ENCODE measurements at regions not wholly inside any gene's neighbourhood (a gene's known extent, or its start where the extent isn't known, plus 50 kb on each side); places are given as distances from the start of the nearest gene placed in this dataset.

DNA sequence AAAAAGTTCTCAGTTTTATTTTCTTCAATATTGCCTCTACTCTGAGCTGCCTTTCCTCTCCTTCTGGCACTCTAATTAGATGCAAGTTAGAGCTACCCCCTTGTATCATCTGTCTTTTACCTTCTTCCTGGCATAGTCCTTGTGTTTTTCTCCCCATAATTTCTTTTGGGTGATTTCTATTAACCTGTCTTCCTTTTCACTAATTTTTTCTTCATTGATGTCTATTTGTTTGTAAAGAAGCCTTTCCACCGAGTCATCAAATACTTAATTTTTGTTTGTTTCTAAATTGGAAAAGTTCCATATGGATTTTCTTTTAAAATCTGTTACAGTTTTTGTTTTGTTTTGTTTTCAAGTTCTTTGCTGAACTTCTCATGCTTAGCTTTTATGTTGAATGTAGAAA, 558.1 kb downstream of the TBC1D22A start:
- no peak for DNase-seq
- no peak overlapping the region for H3K4me3 ChIP-seq
- no peaks in the 10 kb centered on the region for H3K4me1 ChIP-seq
- H3K36me3 ChIP-seq, result no peaks in the 10 kb centered on the region
- H3K27me3 ChIP-seq, result peaks cover 0 to 14% (median 5%) of the 10 kb centered on the region in 9 donors
- TF ChIP-seq, protein P1, sequence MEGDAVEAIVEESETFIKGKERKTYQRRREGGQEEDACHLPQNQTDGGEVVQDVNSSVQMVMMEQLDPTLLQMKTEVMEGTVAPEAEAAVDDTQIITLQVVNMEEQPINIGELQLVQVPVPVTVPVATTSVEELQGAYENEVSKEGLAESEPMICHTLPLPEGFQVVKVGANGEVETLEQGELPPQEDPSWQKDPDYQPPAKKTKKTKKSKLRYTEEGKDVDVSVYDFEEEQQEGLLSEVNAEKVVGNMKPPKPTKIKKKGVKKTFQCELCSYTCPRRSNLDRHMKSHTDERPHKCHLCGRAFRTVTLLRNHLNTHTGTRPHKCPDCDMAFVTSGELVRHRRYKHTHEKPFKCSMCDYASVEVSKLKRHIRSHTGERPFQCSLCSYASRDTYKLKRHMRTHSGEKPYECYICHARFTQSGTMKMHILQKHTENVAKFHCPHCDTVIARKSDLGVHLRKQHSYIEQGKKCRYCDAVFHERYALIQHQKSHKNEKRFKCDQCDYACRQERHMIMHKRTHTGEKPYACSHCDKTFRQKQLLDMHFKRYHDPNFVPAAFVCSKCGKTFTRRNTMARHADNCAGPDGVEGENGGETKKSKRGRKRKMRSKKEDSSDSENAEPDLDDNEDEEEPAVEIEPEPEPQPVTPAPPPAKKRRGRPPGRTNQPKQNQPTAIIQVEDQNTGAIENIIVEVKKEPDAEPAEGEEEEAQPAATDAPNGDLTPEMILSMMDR (IDR thresholded peaks at IDR 0.05), result no peak
- no peak for TF ChIP-seq POLR2A (IDR thresholded peaks at IDR 0.05)
- H3K27ac ChIP-seq, result no peak overlapping the region
- intact Hi-C loops (cut with DNase I), result no loop called here
- H3K9me3 ChIP-seq, result peaks cover 0 to 29% (median 17%) of the 10 kb centered on the region in 12 donors
- 60 to 78% (median 73%) methylated on average over 1 of the region's 1 CpG for WGBS, 4 donors
- no peak for ATAC-seq

DNA sequence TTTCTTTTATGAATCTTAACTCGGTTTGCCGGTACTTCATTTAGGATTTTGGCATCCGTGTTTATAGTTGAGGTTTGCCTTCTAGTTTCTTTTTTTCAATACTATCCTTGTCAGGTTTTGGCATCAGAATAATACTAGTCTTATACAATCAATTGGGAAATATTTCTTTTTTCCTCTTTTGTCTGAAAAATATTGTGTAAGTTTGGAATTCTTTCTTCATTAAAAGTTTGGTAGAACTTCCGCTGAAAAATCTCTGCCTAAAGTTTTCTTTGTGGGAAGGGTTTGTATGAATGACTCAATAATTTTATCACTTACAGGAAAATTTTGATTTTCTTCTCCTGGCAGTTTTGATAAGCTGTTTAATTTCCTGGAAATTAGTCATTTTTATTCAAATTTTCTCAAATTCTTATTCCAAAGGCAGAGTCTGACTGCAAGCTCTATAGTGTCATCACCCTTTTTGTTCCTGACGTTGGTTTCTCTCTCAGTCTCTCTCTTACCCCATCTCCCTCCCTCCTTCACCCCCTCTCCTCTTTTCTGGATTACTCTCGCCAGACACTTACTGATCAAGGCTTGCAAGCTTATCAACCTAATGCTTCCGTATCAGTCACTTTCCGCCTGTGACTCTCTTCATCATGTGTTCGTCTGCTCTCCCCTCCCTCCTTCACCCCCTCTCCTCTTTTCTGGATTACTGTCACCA, 555.7 kb downstream of the TBC1D22A start:
- WGBS, 4 donors, result 53 to 70% (median 64%) methylated on average over 9 of the region's 9 CpGs
- Histone ChIP-seq H3K9me3 (peaks cover 0 to 32% (median 18%) of the 10 kb centered on the region in 12 donors), H3K36me3 (no peaks in the 10 kb centered on the region), H3K27ac (no peak overlapping the region), H3K4me3 (no peak overlapping the region), H3K27me3 (peaks cover 0 to 14% (median under 1%) of the 10 kb centered on the region in 9 donors), H3K4me1 (no peaks in the 10 kb centered on the region)
- TF ChIP-seq POLR2A (IDR thresholded peaks at IDR 0.05), result no peak
- TF ChIP-seq, protein P1 (IDR thresholded peaks at IDR 0.05), result no peak
- DNase-seq (no peak), ATAC-seq (no peak)
- intact Hi-C loops (cut with DNase I), result no loop called here

DNA sequence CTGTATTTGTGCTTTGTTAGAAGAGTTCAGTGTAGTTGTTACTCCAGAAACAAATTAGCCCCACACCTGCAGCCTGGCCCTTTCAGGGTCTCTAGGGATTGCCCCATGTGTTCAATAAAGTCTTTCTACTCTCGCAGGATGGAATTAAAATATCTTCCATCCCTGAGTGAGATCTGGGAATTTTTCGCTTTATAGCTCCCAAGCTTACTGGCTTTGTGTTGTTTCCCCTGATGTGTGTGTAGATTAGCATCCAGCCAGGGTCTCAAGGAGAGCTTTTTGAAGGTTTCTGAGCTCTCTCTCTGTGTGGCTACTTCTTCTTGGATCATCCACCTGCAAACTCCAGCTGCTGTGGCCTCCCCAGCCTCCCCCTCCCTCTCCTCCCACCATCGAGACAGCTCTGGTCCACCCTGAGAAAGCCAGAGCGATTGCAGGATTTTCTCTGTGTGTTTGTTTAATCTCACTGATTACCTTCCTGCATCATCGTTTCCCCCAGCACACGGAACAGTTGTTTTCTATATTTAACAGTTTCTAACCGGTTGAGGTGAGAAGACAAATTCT, 553.5 kb downstream of the TBC1D22A start:
- peaks cover 0 to 14% (median 2%) of the 10 kb centered on the region in 9 donors for H3K27me3 ChIP-seq
- no peaks in the 10 kb centered on the region for H3K4me1 ChIP-seq
- intact Hi-C loops (cut with DNase I), result no loop called here
- TF ChIP-seq POLR2A (IDR thresholded peaks at IDR 0.05), result no peak
- TF ChIP-seq, protein P1 (IDR thresholded peaks at IDR 0.05), result no peak
- ATAC-seq, result no peak
- no peak overlapping the region for H3K27ac ChIP-seq
- H3K4me3 ChIP-seq, result no peak overlapping the region
- no peaks in the 10 kb centered on the region for H3K36me3 ChIP-seq
- no peak for DNase-seq
- WGBS, 4 donors, result 23 to 46% (median 34%) methylated on average over 7 of the region's 7 CpGs
- H3K9me3 ChIP-seq, result peaks cover 0 to 37% (median 14%) of the 10 kb centered on the region in 12 donors

DNA sequence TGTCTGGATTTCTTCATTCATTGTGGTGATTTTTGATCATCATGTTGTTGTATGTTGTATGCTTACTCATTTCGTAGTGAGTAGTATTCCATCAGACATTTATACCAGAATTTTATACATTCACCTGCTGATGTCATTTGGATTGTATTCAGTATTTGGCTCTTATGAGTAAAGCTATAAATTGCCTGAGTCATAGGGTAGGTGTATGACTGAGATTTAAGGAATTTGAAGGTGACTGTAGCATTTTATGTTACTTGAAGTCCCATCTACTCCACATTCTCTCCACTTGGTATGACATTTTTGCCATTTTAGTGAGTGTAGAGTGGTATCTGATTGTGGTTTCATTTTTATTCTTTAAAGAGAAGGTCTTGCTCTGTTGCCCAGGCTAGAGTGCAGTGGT, 548.2 kb downstream of the TBC1D22A start:
- WGBS, 4 donors, result 76 to 84% (median 78%) methylated on average over 1 of the region's 1 CpG
- TF ChIP-seq POLR2A (IDR thresholded peaks at IDR 0.05), result no peak
- TF ChIP-seq, protein P1 (IDR thresholded peaks at IDR 0.05), result no peak
- intact Hi-C loops (cut with DNase I), result no loop called here
- Histone ChIP-seq H3K9me3 (peaks cover 0 to 22% (median 4%) of the 10 kb centered on the region in 12 donors), H3K4me1 (no peaks in the 10 kb centered on the region), H3K36me3 (no peaks in the 10 kb centered on the region), H3K27me3 (peaks cover 0 to 2% (median 0%) of the 10 kb centered on the region in 9 donors), H3K4me3 (no peak overlapping the region), H3K27ac (no peak overlapping the region)
- DNase-seq (no peak), ATAC-seq (no peak)

All from heart left ventricle (tissue), 16 donors.